SK-N-MC (cell line): ENCODE measurements at regions not wholly inside any gene's neighbourhood (a gene's known extent, or its start where the extent isn't known, plus 50 kb on each side); places are given as distances from the start of the nearest gene placed in this dataset.

Experiments
- EZH2 ChIP-seq: fragments of 200-600 bp; sonication (generic); IDR thresholded peaks from one replicate; pipeline ENCODE4 v1.6.1; 2017; ENCODE audit warnings: antibody characterized with exemption
- POLR2AphosphoS5 ChIP-seq: IDR thresholded peaks from 2 replicates; pipeline ENCODE4 v1.6.1; 2012; ENCODE audit warnings: mild to moderate bottlenecking, low read depth, low read length, borderline replicate concordance

DNA sequence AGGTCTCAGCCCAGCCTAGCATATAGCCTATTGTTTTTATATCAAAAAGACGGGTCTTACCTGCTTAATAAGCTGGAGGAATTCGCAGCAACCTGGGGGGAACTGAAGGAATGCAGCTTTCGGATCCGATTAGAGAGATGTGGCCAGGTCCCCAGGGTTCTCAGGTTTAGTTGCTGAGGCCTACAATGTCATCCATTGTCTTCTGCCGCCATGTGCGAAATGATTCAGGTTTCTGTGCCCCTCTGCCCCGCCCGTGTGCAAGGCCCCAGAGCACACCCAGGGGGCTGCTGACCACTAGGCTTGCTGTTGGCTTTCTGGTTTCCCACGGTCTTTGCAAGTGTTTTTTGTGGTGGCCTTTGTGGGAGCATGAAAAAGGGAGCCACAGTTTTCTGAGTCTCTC, 154.5 kb upstream of the TBX3 start:
- no peak for TF ChIP-seq POLR2AphosphoS5
- TF ChIP-seq EZH2 = no peak
